IMR-90 (cell line): ENCODE measurements at regions not wholly inside any gene's neighbourhood (a gene's known extent, or its start where the extent isn't known, plus 50 kb on each side); places are given as distances from the start of the nearest gene placed in this dataset.

Source experiments
- ATAC-seq: fragments of 200-7000 bp; cut with Tn5 transposase; 2 replicates; pipeline ENCODE4 v1.9.1; 2020; ENCODE audit warnings: low read depth, mild to moderate bottlenecking, moderate library complexity
- BruUV-seq: library from RNA; stranded (reverse); fragments of 400-500 nt; replicated peaks from 2 replicates; lab custom pipeline; 2021; lab: Mats Ljungman, UMichigan
- CTCF ChIA-PET: fragments of 300-600 bp; formaldehyde crosslinking; extraction: SDS; loops from one replicate; lab custom pipeline; 2021; ENCODE audit warnings: antibody characterized with exemption; lab: Yijun Ruan, JAX
- POLR2A ChIA-PET: fragments of 300-600 bp; sonication (Branson Sonifier 250); formaldehyde crosslinking; loops from one replicate; lab custom pipeline; 2022; ENCODE audit warnings: antibody characterized with exemption; ENCODE audit not compliant: unreplicated experiment; lab: Charles Lee
- DNase-seq: peaks from one replicate; pipeline ENCODE4 v3.0.0; 2013
- H2AFZ ChIP-seq: replicated peaks from 2 replicates; pipeline ENCODE3; 2013; ENCODE audit warnings: low read length, mild to moderate bottlenecking; ENCODE audit not compliant: poor library complexity
- H2AK5ac ChIP-seq: 2 replicates; pipeline ENCODE4 v1.6.1; 2013; ENCODE audit warnings: low read depth, low read length, inconsistent platforms
- H2AK9ac ChIP-seq: replicated peaks from 2 replicates; pipeline ENCODE3; 2013; ENCODE audit warnings: mild to moderate bottlenecking, low read depth, low read length, moderate library complexity; ENCODE audit not compliant: poor library complexity
- H2BK120ac ChIP-seq: 2 replicates; pipeline ENCODE4 v1.6.1; 2013; ENCODE audit warnings: low read depth, low read length, inconsistent platforms
- H2BK15ac ChIP-seq: 3 replicates; pipeline ENCODE4 v1.6.1; 2013; ENCODE audit warnings: low read depth, low read length, inconsistent platforms
- H2BK20ac ChIP-seq: 2 replicates; pipeline ENCODE4 v1.6.1; 2013; ENCODE audit warnings: low read depth, mild to moderate bottlenecking, inconsistent platforms, low read length, moderate library complexity
- H2BK5ac ChIP-seq: 2 replicates; pipeline ENCODE4 v1.6.1; 2013; ENCODE audit warnings: mild to moderate bottlenecking, low read depth, low read length, inconsistent platforms; ENCODE audit not compliant: poor library complexity, severe bottlenecking
- H3K14ac ChIP-seq: replicated peaks from 2 replicates; pipeline ENCODE4 v1.6.1; 2013; ENCODE audit warnings: low read depth, low read length, inconsistent platforms
- H3K18ac ChIP-seq: 2 replicates; pipeline ENCODE4 v1.6.1; 2013; ENCODE audit warnings: low read depth, low read length, control low read depth
- H3K23ac ChIP-seq: 2 replicates; pipeline ENCODE4 v1.6.1; 2013; ENCODE audit warnings: low read depth, low read length, inconsistent platforms
- H3K27ac ChIP-seq: 2 replicates; pipeline ENCODE4 v1.5.1; 2013; ENCODE audit warnings: mild to moderate bottlenecking, control low read depth, low read length; ENCODE audit not compliant: insufficient read depth
- H3K27me3 ChIP-seq: 2 replicates; pipeline ENCODE4 v1.6.1; 2013; ENCODE audit warnings: low read length; ENCODE audit not compliant: control insufficient read depth, insufficient read depth
- H3K36me3 ChIP-seq: 2 replicates; pipeline ENCODE4 v1.6.1; 2013; ENCODE audit warnings: low read length, mixed read lengths; ENCODE audit not compliant: control insufficient read depth, insufficient read depth
- H3K4ac ChIP-seq: 2 replicates; pipeline ENCODE4 v1.6.1; 2013; ENCODE audit warnings: low read depth, low read length, inconsistent platforms
- H3K4me1 ChIP-seq: 2 replicates; pipeline ENCODE4 v1.6.1; 2013; ENCODE audit warnings: low read length, mixed read lengths; ENCODE audit not compliant: control insufficient read depth, insufficient read depth
- H3K4me2 ChIP-seq: 2 replicates; pipeline ENCODE4 v1.6.1; 2013; ENCODE audit warnings: low read depth, mild to moderate bottlenecking, control low read depth, low read length, moderate library complexity
- H3K4me3 ChIP-seq: 2 replicates; pipeline ENCODE4 v1.5.1; 2013; ENCODE audit warnings: low read depth, mild to moderate bottlenecking, control low read depth, low read length, moderate library complexity; ENCODE audit not compliant: insufficient read depth
- H3K56ac ChIP-seq: 2 replicates; pipeline ENCODE4 v1.6.1; 2013; ENCODE audit warnings: low read length, inconsistent platforms; ENCODE audit not compliant: insufficient read depth; ENCODE audit errors: extremely low read depth
- H3K79me1 ChIP-seq, 2 experiments: 2 replicates each; pipeline ENCODE4 v1.6.1; 2013; ENCODE audit warnings: low read length in 2 of 2, inconsistent platforms in 1 of 2, low read depth in 1 of 2
- H3K9ac ChIP-seq: 2 replicates; pipeline ENCODE4 v1.6.1; 2013; ENCODE audit warnings: low read depth, low read length, control low read depth
- H3K9me1 ChIP-seq: 2 replicates; pipeline ENCODE4 v1.6.1; 2013; ENCODE audit warnings: low read length, inconsistent platforms; ENCODE audit not compliant: insufficient read depth
- H3K9me3 ChIP-seq: 2 replicates; pipeline ENCODE4 v1.6.1; 2013; ENCODE audit warnings: low read length; ENCODE audit not compliant: control insufficient read depth, insufficient read depth
- H4K20me1 ChIP-seq: 2 replicates; pipeline ENCODE4 v1.6.1; 2013; ENCODE audit warnings: low read length, inconsistent platforms; ENCODE audit not compliant: insufficient read depth
- H4K5ac ChIP-seq: 2 replicates; pipeline ENCODE4 v1.6.1; 2013; ENCODE audit warnings: mild to moderate bottlenecking, low read depth, low read length, control low read depth
- H4K8ac ChIP-seq, 2 experiments: 2 replicates each; pipeline ENCODE4 v1.6.1; 2013; ENCODE audit warnings: low read depth in 2 of 2, low read length in 2 of 2, control low read depth in 1 of 2, inconsistent platforms in 1 of 2
- H4K91ac ChIP-seq: 2 replicates; pipeline ENCODE4 v1.6.1; 2013; ENCODE audit warnings: low read depth, low read length, inconsistent platforms; ENCODE audit not compliant: insufficient read depth
- BHLHE40 ChIP-seq: fragments of 150-350 bp; IDR thresholded peaks from 2 replicates; pipeline ENCODE4 v1.6.1; 2016; ENCODE audit warnings: mild to moderate bottlenecking, low read depth, low read length
- CEBPB ChIP-seq: IDR thresholded peaks from 2 replicates; pipeline ENCODE4 v1.6.1; 2012; ENCODE audit warnings: low read depth, low read length, improper control_type of control experiment
- CHD1 ChIP-seq: IDR thresholded peaks from 2 replicates; pipeline ENCODE4 v1.6.1; 2012; ENCODE audit warnings: low read depth, low read length, improper control_type of control experiment
- CTCF ChIP-seq: conservative IDR thresholded peaks from 2 replicates; pipeline ENCODE4 v1.5.1; 2012; ENCODE audit warnings: mild to moderate bottlenecking, low read depth, low read length, improper control_type of control experiment
- ELK1 ChIP-seq: fragments of 150-350 bp; IDR thresholded peaks from 2 replicates; pipeline ENCODE4 v1.6.1; 2016; ENCODE audit warnings: low read depth, mild to moderate bottlenecking, low read length, moderate library complexity, borderline replicate concordance
- FOS ChIP-seq: fragments of 150-350 bp; IDR thresholded peaks from 2 replicates; pipeline ENCODE4 v1.6.1; 2016; ENCODE audit warnings: low read depth, low read length
- MAFK ChIP-seq: IDR thresholded peaks from 2 replicates; pipeline ENCODE4 v1.6.1; 2012; ENCODE audit warnings: low read depth, low read length, improper control_type of control experiment
- MAZ ChIP-seq: IDR thresholded peaks from 2 replicates; pipeline ENCODE4 v1.6.1; 2012; ENCODE audit warnings: low read depth, mild to moderate bottlenecking, low read length, improper control_type of control experiment, moderate library complexity, borderline replicate concordance
- MXI1 ChIP-seq: IDR thresholded peaks from 2 replicates; pipeline ENCODE4 v1.6.1; 2012; ENCODE audit warnings: low read depth, mild to moderate bottlenecking, low read length, moderate library complexity, borderline replicate concordance
- NFE2L2 ChIP-seq: fragments of 150-350 bp; IDR thresholded peaks from 2 replicates; pipeline ENCODE4 v1.6.1; 2016; ENCODE audit warnings: low read depth, mild to moderate bottlenecking, low read length
- POLR2A ChIP-seq: IDR thresholded peaks from 2 replicates; pipeline ENCODE4 v1.6.1; 2012; ENCODE audit warnings: mild to moderate bottlenecking, low read depth, low read length
- RAD21 ChIP-seq: IDR thresholded peaks from 2 replicates; pipeline ENCODE4 v1.6.1; 2012; ENCODE audit warnings: low read length, improper control_type of control experiment
- RCOR1 ChIP-seq: IDR thresholded peaks from 2 replicates; pipeline ENCODE4 v1.6.1; 2012; ENCODE audit warnings: mild to moderate bottlenecking, low read length, improper control_type of control experiment; ENCODE audit not compliant: insufficient replicate concordance
- RFX5 ChIP-seq: IDR thresholded peaks from 2 replicates; pipeline ENCODE4 v1.8.0; 2012; ENCODE audit warnings: low read depth, mild to moderate bottlenecking, low read length, moderate library complexity
- SMC3 ChIP-seq: fragments of 150-350 bp; IDR thresholded peaks from 2 replicates; pipeline ENCODE4 v1.6.1; 2016; ENCODE audit warnings: low read depth, mild to moderate bottlenecking, antibody characterized with exemption, low read length, moderate library complexity
- USF2 ChIP-seq: fragments of 150-350 bp; IDR thresholded peaks from 2 replicates; pipeline ENCODE4 v1.6.1; 2017; ENCODE audit warnings: mild to moderate bottlenecking, antibody characterized with exemption, low read length, low read depth
- WGBS, 2 experiments: methylation state at CpG; one replicate each; pipeline versions ENCODE4 v1.1.5 to v1.1.7; 2013; ENCODE audit warnings: missing lambda C conversion rate in 2 of 2; ENCODE audit not compliant: insufficient read length in 1 of 2; ENCODE audit errors: extremely low coverage in 2 of 2; 5-methylcytosine and 5-hydroxymethylcytosine counted together
- dilution Hi-C: fragments of 300-500 bp; cut with HindIII; formaldehyde crosslinking; loops from one replicate; pipeline ENCODE4 v1.14.3; 2018; ENCODE audit warnings: low sequenced_read_pairs; ENCODE audit not compliant: unreplicated experiment
- in situ Hi-C: fragments of 300-500 bp; cut with MboI; formaldehyde crosslinking; loops from 3 replicates; pipeline ENCODE4 v1.14.3; 2019; ENCODE audit warnings: low sequenced_read_pairs, inconsistent platforms, mixed read lengths
- intact Hi-C: fragments of 100-400 bp; cut with micrococcal nuclease; formaldehyde crosslinking; loops from 2 replicates; pipeline ENCODE4 v1.10.0; 2022

GRCh38 chr13:44053208-44053607, 173.5 kb downstream of the LACC1 start:
- Histone ChIP-seq H2BK15ac (peak overlapping the region; percentile 41; the same call in 1 of the 3 replicates), H2AFZ (peak overlapping the region; percentile 86), H2BK120ac (peak overlapping the region; percentile 71; the same call in 1 of the 2 replicates), H4K20me1 (no peaks in the 10 kb centered on the region), H3K4ac (peak overlapping the region; percentile 72), H4K91ac (peak overlapping the region; percentile 21; the same call in 1 of the 2 replicates), H2BK5ac (no peak overlapping the region), H3K23ac (peak overlapping the region; percentile 4; the same call in 1 of the 2 replicates), H3K27me3 (no peaks in the 10 kb centered on the region; the same call in none of the 2 replicates), H3K9me1 (peaks cover 6% of the 10 kb centered on the region; the same call in 1 of the 2 replicates), H2AK9ac (no peak overlapping the region), H4K5ac (no peak overlapping the region), H3K36me3 (no peaks in the 10 kb centered on the region), H3K79me1 (no peaks in the 10 kb centered on the region), H4K8ac (peak overlapping the region; percentile 16 to 37; a peak in 1 of 4 replicates), H3K27ac (no peak overlapping the region; the same call in 1 of the 2 replicates), H3K56ac (0 out of 2 replicates have a peak overlapping the region, but pooled peaks have one; percentile 11), H3K4me3 (no peak overlapping the region), H3K9ac (no peak overlapping the region), H2BK20ac (peak overlapping the region; percentile 13; the same call in 1 of the 2 replicates), H3K4me1 (peaks cover 13% of the 10 kb centered on the region), H3K14ac (peak overlapping the region; percentile 38), H3K18ac (peak overlapping the region; percentile 38; the same call in 1 of the 2 replicates), H3K9me3 (no peaks in the 10 kb centered on the region), H3K4me2 (peak overlapping the region; percentile 58), H2AK5ac (no peak overlapping the region)
- no TSS peak for BruUV-seq
- intact Hi-C loops (loop anchor here (5.0 to 10.0 kb wide), 3 partner anchors 74 to 919 kb away; no protein-coding TSS in a partner anchor), dilution Hi-C loops (no loop called here), in situ Hi-C loops (loop anchor here (5.0 kb wide), 1 partner anchor 384 kb away; no protein-coding TSS in a partner anchor)
- DNase-seq, result peak; percentile 16
- no CpG with 5 or more reads among the region's 5 CpGs for WGBS, 2 experiments
- ChIA-PET CTCF (interaction anchor here (1.0 kb wide), 2 partner anchors 140 to 145 kb away, joined by 3 to 5 read pairs; no protein-coding TSS in a partner anchor), POLR2A (no interaction called here)
- ATAC-seq, result peak; percentile 52
- TF ChIP-seq CHD1 (no peak), CTCF (no peak), RFX5 (no peak), MXI1 (no peak), FOS (no peak), RCOR1 (no peak), ELK1 (no peak), MAFK (no peak), MAZ (no peak), USF2 (no peak), BHLHE40 (no peak), NFE2L2 (no peak), SMC3 (no peak), CEBPB (no peak), POLR2A (no peak), RAD21 (no peak)
